ENCODE measurements at regions not wholly inside any gene's neighbourhood (a gene's known extent, or its start where the extent isn't known, plus 50 kb on each side); places are given as distances from the start of the nearest gene placed in this dataset.

DNA sequence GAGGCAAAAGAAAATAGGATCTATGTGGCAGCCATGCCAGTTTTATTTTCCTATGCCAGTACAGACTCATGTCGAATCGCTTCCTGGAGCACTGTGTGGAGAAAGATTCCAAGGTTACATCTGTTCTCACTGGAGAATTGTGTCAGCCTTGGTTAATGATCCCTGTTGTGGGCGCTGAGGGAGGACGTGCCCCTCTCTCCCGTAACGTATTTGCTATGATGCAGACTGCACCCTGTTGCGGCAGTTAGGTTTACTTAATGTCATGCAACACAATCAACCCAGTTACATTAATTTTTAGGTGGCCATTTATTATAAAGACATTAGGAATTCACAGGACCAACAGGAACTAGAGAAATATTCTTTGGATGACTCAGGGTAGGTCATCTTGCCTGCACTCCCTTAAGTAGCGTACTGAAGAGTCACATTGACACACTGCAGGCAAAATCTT is 892.9 kb downstream of the EFNB2 start:
- TF ChIP-seq, protein P1, sequence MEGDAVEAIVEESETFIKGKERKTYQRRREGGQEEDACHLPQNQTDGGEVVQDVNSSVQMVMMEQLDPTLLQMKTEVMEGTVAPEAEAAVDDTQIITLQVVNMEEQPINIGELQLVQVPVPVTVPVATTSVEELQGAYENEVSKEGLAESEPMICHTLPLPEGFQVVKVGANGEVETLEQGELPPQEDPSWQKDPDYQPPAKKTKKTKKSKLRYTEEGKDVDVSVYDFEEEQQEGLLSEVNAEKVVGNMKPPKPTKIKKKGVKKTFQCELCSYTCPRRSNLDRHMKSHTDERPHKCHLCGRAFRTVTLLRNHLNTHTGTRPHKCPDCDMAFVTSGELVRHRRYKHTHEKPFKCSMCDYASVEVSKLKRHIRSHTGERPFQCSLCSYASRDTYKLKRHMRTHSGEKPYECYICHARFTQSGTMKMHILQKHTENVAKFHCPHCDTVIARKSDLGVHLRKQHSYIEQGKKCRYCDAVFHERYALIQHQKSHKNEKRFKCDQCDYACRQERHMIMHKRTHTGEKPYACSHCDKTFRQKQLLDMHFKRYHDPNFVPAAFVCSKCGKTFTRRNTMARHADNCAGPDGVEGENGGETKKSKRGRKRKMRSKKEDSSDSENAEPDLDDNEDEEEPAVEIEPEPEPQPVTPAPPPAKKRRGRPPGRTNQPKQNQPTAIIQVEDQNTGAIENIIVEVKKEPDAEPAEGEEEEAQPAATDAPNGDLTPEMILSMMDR (IDR thresholded peaks at IDR 0.05; ENCODE audit: poor library complexity): no peak
- no peak for TF ChIP-seq EZH2phosphoT487 (IDR thresholded peaks at IDR 0.05; ENCODE audit: low read depth, severe bottlenecking, unreplicated experiment)
- no peak for TF ChIP-seq EZH2 (IDR thresholded peaks at IDR 0.05; ENCODE audit: borderline replicate concordance)

Data from hepatocyte (in vitro differentiated cells).